ENCODE measurements at regions not wholly inside any gene's neighbourhood (a gene's known extent, or its start where the extent isn't known, plus 50 kb on each side); places are given as distances from the start of the nearest gene placed in this dataset.
"Not testable (repeated sequence)": the region's sequence is repeated elsewhere in the genome, so short reads cannot be mapped to it uniquely, and the experiment has no call there.

- H4K20me1 ChIP-seq (ENCODE audit: insufficient read depth); CTCF ChIA-PET; RAD21 ChIA-PET (ENCODE audit: low non-redundant PET in 1 of 2, low total read pairs in 2 of 2, uncharacterized antibody in 2 of 2, unreplicated experiment in 2 of 2); H3K9me3 ChIP-seq (ENCODE audit: control insufficient read depth in 1 of 2, insufficient read depth in 1 of 2, low read depth in 1 of 2, low read length in 2 of 2); H3K36me3 ChIP-seq (ENCODE audit: control insufficient read depth in 1 of 2, insufficient read depth in 2 of 2, low read length in 2 of 2); intact Hi-C loops (cut with micrococcal nuclease); H3K4me2 ChIP-seq (ENCODE audit: low read length); H3K9me2 ChIP-seq (ENCODE audit: insufficient read depth); ATAC-seq; H3K79me2 ChIP-seq (ENCODE audit: insufficient read depth, low read length); H3K4me1 ChIP-seq (ENCODE audit: control insufficient read depth in 1 of 2, insufficient read depth in 2 of 2, low read length in 2 of 2); H3K9ac ChIP-seq (ENCODE audit: low read length); POLR2A ChIA-PET; H3K4me3 ChIP-seq (replicated peaks in 1 of 2; ENCODE audit: low read depth in 1 of 2, low read length in 2 of 2); BruUV-seq (replicated peaks); H3K27me3 ChIP-seq (ENCODE audit: insufficient read depth, low read length); H3K27ac ChIP-seq (ENCODE audit: low read depth, low read length); DNase-seq (ENCODE audit: low read depth, low spot score); H2AFZ ChIP-seq (ENCODE audit: low read depth, low read length, poor library complexity, severe bottlenecking): not testable (repeated sequence)
Observed at GRCh38 chr9:138207300-138208179, 330.0 kb downstream of the CACNA1B start.

DNA sequence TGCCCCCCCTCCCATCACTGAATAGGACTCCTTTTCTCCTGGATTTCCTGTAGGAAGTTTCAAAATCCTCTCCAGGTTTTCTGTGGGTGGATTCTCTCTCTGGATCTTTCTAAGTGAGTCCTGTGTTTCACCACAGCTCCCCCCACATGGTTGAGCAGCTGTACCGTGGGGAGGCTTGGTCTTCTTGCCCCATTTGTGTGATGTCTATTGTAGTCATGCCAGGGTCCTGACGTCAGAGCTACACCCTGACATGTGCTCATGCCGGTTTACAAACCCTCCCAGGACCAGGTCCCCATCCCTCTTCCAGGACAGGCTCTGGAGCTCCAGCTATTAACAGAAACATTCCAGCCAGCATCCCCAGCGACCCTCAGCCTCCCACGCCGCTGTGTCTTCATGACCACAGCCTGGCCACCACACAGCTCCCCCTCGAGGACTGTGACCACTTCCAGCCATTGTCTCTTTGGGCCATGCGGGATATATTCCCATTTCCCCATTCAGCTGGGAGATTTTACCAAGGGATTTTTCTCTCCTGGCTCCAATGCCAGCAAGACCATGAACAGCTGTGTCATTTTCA lies 331.6 kb downstream of the CACNA1B start:
- H3K27me3 ChIP-seq (ENCODE audit: insufficient read depth, low read length); H3K36me3 ChIP-seq (ENCODE audit: control insufficient read depth in 1 of 2, insufficient read depth in 2 of 2, low read length in 2 of 2); H4K20me1 ChIP-seq (ENCODE audit: insufficient read depth); RAD21 ChIA-PET (ENCODE audit: low non-redundant PET in 1 of 2, low total read pairs in 2 of 2, uncharacterized antibody in 2 of 2, unreplicated experiment in 2 of 2); CTCF ChIA-PET; H3K4me2 ChIP-seq (ENCODE audit: low read length); H3K4me3 ChIP-seq (replicated peaks in 1 of 2; ENCODE audit: low read depth in 1 of 2, low read length in 2 of 2); H3K4me1 ChIP-seq (ENCODE audit: control insufficient read depth in 1 of 2, insufficient read depth in 2 of 2, low read length in 2 of 2); H3K27ac ChIP-seq (ENCODE audit: low read depth, low read length); H3K9me3 ChIP-seq (ENCODE audit: control insufficient read depth in 1 of 2, insufficient read depth in 1 of 2, low read depth in 1 of 2, low read length in 2 of 2); DNase-seq (ENCODE audit: low read depth, low spot score); H3K9me2 ChIP-seq (ENCODE audit: insufficient read depth); ATAC-seq; BruUV-seq (replicated peaks); intact Hi-C loops (cut with micrococcal nuclease); POLR2A ChIA-PET; H3K9ac ChIP-seq (ENCODE audit: low read length); H3K79me2 ChIP-seq (ENCODE audit: insufficient read depth, low read length); H2AFZ ChIP-seq (ENCODE audit: low read depth, low read length, poor library complexity, severe bottlenecking): not testable (repeated sequence)

DNA sequence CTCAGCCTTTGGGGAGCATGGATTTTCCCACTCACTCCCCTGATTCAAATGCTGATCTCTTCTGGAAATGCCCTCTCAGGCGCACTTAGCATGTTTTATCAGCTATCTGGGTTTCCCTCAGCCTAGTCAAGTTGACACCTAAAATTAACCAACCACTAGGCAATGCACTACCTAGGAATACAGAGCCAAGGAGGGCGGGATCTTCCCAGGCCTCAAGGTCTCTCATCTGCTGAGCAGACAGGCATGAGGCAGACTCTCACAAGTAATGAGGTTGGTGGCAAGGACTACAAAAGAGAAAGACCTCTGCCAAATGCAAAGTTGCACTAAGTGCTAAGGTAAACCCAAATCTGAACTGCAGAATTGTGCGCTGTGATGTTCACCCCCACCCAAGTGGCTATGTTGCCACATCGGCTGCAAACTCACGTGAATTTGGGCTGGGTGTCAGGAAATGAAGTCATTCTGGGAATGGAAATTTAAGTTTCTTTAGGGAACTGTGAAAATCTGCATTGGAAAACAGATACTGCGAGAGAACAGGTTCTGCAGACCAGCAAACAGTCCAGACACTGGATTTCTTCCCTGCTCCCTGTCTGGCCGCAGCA lies 332.9 kb downstream of the CACNA1B start:
- POLR2A ChIA-PET; DNase-seq (ENCODE audit: low read depth, low spot score); H3K27ac ChIP-seq (ENCODE audit: low read depth, low read length); H3K4me1 ChIP-seq (ENCODE audit: control insufficient read depth in 1 of 2, insufficient read depth in 2 of 2, low read length in 2 of 2); H3K9me3 ChIP-seq (ENCODE audit: control insufficient read depth in 1 of 2, insufficient read depth in 1 of 2, low read depth in 1 of 2, low read length in 2 of 2); ATAC-seq; CTCF ChIA-PET; BruUV-seq (replicated peaks); H3K9me2 ChIP-seq (ENCODE audit: insufficient read depth); H3K4me2 ChIP-seq (ENCODE audit: low read length); intact Hi-C loops (cut with micrococcal nuclease); H3K36me3 ChIP-seq (ENCODE audit: control insufficient read depth in 1 of 2, insufficient read depth in 2 of 2, low read length in 2 of 2); H3K27me3 ChIP-seq (ENCODE audit: insufficient read depth, low read length); H4K20me1 ChIP-seq (ENCODE audit: insufficient read depth); H3K9ac ChIP-seq (ENCODE audit: low read length); H3K79me2 ChIP-seq (ENCODE audit: insufficient read depth, low read length); H2AFZ ChIP-seq (ENCODE audit: low read depth, low read length, poor library complexity, severe bottlenecking); H3K4me3 ChIP-seq (replicated peaks in 1 of 2; ENCODE audit: low read depth in 1 of 2, low read length in 2 of 2); RAD21 ChIA-PET (ENCODE audit: low non-redundant PET in 1 of 2, low total read pairs in 2 of 2, uncharacterized antibody in 2 of 2, unreplicated experiment in 2 of 2): not testable (repeated sequence)

GRCh38 chr9:138211070-138211469 lies 333.5 kb downstream of the CACNA1B start:
- H3K79me2 ChIP-seq (ENCODE audit: insufficient read depth, low read length); H3K27ac ChIP-seq (ENCODE audit: low read depth, low read length); H3K9me2 ChIP-seq (ENCODE audit: insufficient read depth); H3K4me2 ChIP-seq (ENCODE audit: low read length); H3K27me3 ChIP-seq (ENCODE audit: insufficient read depth, low read length); DNase-seq (ENCODE audit: low read depth, low spot score); H3K36me3 ChIP-seq (ENCODE audit: control insufficient read depth in 1 of 2, insufficient read depth in 2 of 2, low read length in 2 of 2); RAD21 ChIA-PET (ENCODE audit: low non-redundant PET in 1 of 2, low total read pairs in 2 of 2, uncharacterized antibody in 2 of 2, unreplicated experiment in 2 of 2); H3K9me3 ChIP-seq (ENCODE audit: control insufficient read depth in 1 of 2, insufficient read depth in 1 of 2, low read depth in 1 of 2, low read length in 2 of 2); intact Hi-C loops (cut with micrococcal nuclease); ATAC-seq; H3K4me3 ChIP-seq (replicated peaks in 1 of 2; ENCODE audit: low read depth in 1 of 2, low read length in 2 of 2); BruUV-seq (replicated peaks); H4K20me1 ChIP-seq (ENCODE audit: insufficient read depth); CTCF ChIA-PET; POLR2A ChIA-PET; H2AFZ ChIP-seq (ENCODE audit: low read depth, low read length, poor library complexity, severe bottlenecking); H3K4me1 ChIP-seq (ENCODE audit: control insufficient read depth in 1 of 2, insufficient read depth in 2 of 2, low read length in 2 of 2); H3K9ac ChIP-seq (ENCODE audit: low read length): not testable (repeated sequence)
